Memory B cell (primary cell): ENCODE measurements at regions not wholly inside any gene's neighbourhood (a gene's known extent, or its start where the extent isn't known, plus 50 kb on each side); places are given as distances from the start of the nearest gene placed in this dataset.
"Not testable (repeated sequence)": the region's sequence is repeated elsewhere in the genome, so short reads cannot be mapped to it uniquely, and the experiment has no call there.

Source experiments
- ATAC-seq: fragments of 150-1000 bp; cut with Tn5 transposase; 2 replicates; pipeline ENCODE4 v1.10.0; 2021; ENCODE audit warnings: low read depth, mild to moderate bottlenecking, moderate library complexity
- DNase-seq, 2 donors: peaks; one replicate each; pipeline ENCODE4 v3.0.0; 2022; ENCODE audit warnings: low spot score in 2 of 2
- H3K27ac Mint-ChIP-seq: one replicate; pipeline ENCODE4 v1.8.0; 2022; ENCODE audit warnings: mild to moderate bottlenecking, moderate library complexity, mixed read lengths
- H3K27me3 Mint-ChIP-seq: one replicate; pipeline ENCODE4 v1.8.0; 2022; ENCODE audit warnings: mixed read lengths
- H3K36me3 Mint-ChIP-seq: one replicate; pipeline ENCODE4 v1.8.0; 2022; ENCODE audit warnings: mild to moderate bottlenecking, mixed read lengths
- H3K4me1 Mint-ChIP-seq: one replicate; pipeline ENCODE4 v1.8.0; 2022; ENCODE audit warnings: mixed read lengths
- H3K4me3 Mint-ChIP-seq: one replicate; pipeline ENCODE4 v1.8.0; 2022; ENCODE audit warnings: mild to moderate bottlenecking, moderate library complexity, mixed read lengths
- H3K9me3 Mint-ChIP-seq: one replicate; pipeline ENCODE4 v1.8.0; 2022; ENCODE audit warnings: mixed read lengths

- Mint-ChIP-seq H3K9me3 (no peaks in the 10 kb centered on the region), H3K4me3 (no peak overlapping the region)
- no peak for ATAC-seq
Measured at GRCh38 chr14:65173973-65174693, 71.8 kb upstream of the MAX start.

GRCh38 chr14:65174783-65175182, 72.5 kb upstream of the MAX start:
- H3K9me3 Mint-ChIP-seq: no peaks in the 10 kb centered on the region
- ATAC-seq (no peak), DNase-seq (no peak)
- no peak overlapping the region for H3K4me3 Mint-ChIP-seq
- no peaks in the 10 kb centered on the region for H3K27me3 Mint-ChIP-seq
- H3K27ac Mint-ChIP-seq: peak overlapping the region; percentile 13
- H3K36me3 Mint-ChIP-seq: no peaks in the 10 kb centered on the region
- peaks cover 30% of the 10 kb centered on the region for H3K4me1 Mint-ChIP-seq

More at GRCh38 chr14:65173973-65174693, 71.8 kb upstream of the MAX start:
- no peak for DNase-seq
- no peaks in the 10 kb centered on the region for H3K27me3 Mint-ChIP-seq
- H3K4me1 Mint-ChIP-seq: peaks cover 28% of the 10 kb centered on the region
- no peaks in the 10 kb centered on the region for H3K36me3 Mint-ChIP-seq
- peak overlapping the region; percentile 42 for H3K27ac Mint-ChIP-seq

GRCh38 chr14:65177551-65177950, 75.2 kb upstream of the MAX start:
- H3K4me1 Mint-ChIP-seq: peaks cover 31% of the 10 kb centered on the region
- ATAC-seq: no peak
- H3K27me3 Mint-ChIP-seq: no peaks in the 10 kb centered on the region
- H3K36me3 Mint-ChIP-seq: no peaks in the 10 kb centered on the region
- no peak overlapping the region for H3K4me3 Mint-ChIP-seq
- no peak for DNase-seq
- no peaks in the 10 kb centered on the region for H3K9me3 Mint-ChIP-seq
- H3K27ac Mint-ChIP-seq: peak overlapping the region; percentile 32

GRCh38 chr14:65179231-65179630, 76.9 kb upstream of the MAX start:
- not testable (repeated sequence) for H3K9me3 Mint-ChIP-seq, ATAC-seq, DNase-seq, H3K27me3 Mint-ChIP-seq, H3K36me3 Mint-ChIP-seq, H3K4me3 Mint-ChIP-seq
- H3K4me1 Mint-ChIP-seq: peaks cover 29% of the 10 kb centered on the region
- peak overlapping the region; percentile 92 for H3K27ac Mint-ChIP-seq

GRCh38 chr14:65179918-65180724, 77.8 kb upstream of the MAX start:
- peak; percentile 99 for ATAC-seq
- no peaks in the 10 kb centered on the region for H3K27me3 Mint-ChIP-seq
- peaks cover 24% of the 10 kb centered on the region for H3K4me1 Mint-ChIP-seq
- H3K36me3 Mint-ChIP-seq: peaks cover 6% of the 10 kb centered on the region
- DNase-seq: peak in 1 of 2 donors; percentile 51
- peak overlapping the region; percentile 92 for H3K27ac Mint-ChIP-seq
- H3K4me3 Mint-ChIP-seq: peak overlapping the region; percentile 51
- peaks cover 3% of the 10 kb centered on the region for H3K9me3 Mint-ChIP-seq

- H3K27me3 Mint-ChIP-seq: no peaks in the 10 kb centered on the region
- H3K27ac Mint-ChIP-seq: peak overlapping the region; percentile 92
- peaks cover 24% of the 10 kb centered on the region for H3K4me1 Mint-ChIP-seq
- peaks cover 3% of the 10 kb centered on the region for H3K9me3 Mint-ChIP-seq
- peaks cover 6% of the 10 kb centered on the region for H3K36me3 Mint-ChIP-seq
- ATAC-seq: no peak
- no peak overlapping the region for H3K4me3 Mint-ChIP-seq
- no peak for DNase-seq
Measured at GRCh38 chr14:65180725-65181025, 78.4 kb upstream of the MAX start.

- H3K27ac Mint-ChIP-seq: no peak overlapping the region
- H3K27me3 Mint-ChIP-seq: no peaks in the 10 kb centered on the region
- H3K4me3 Mint-ChIP-seq: no peak overlapping the region
- peaks cover 3% of the 10 kb centered on the region for H3K9me3 Mint-ChIP-seq
- peaks cover 6% of the 10 kb centered on the region for H3K36me3 Mint-ChIP-seq
- ATAC-seq (no peak), DNase-seq (no peak)
- peaks cover 33% of the 10 kb centered on the region for H3K4me1 Mint-ChIP-seq
Measured at GRCh38 chr14:65184032-65184764, 81.9 kb upstream of the MAX start.

GRCh38 chr14:65185829-65186228, 83.5 kb upstream of the MAX start:
- H3K4me1 Mint-ChIP-seq: peaks cover 18% of the 10 kb centered on the region
- ATAC-seq (no peak), DNase-seq (no peak)
- H3K27me3 Mint-ChIP-seq: no peaks in the 10 kb centered on the region
- H3K4me3 Mint-ChIP-seq: no peak overlapping the region
- H3K36me3 Mint-ChIP-seq: peaks cover 6% of the 10 kb centered on the region
- H3K9me3 Mint-ChIP-seq: peaks cover 3% of the 10 kb centered on the region
- no peak overlapping the region for H3K27ac Mint-ChIP-seq

GRCh38 chr14:65186951-65187350, 84.6 kb upstream of the MAX start:
- ATAC-seq: no peak

GRCh38 chr14:65187421-65188049, 85.2 kb upstream of the MAX start:
- H3K36me3 Mint-ChIP-seq: peaks cover 7% of the 10 kb centered on the region
- ATAC-seq (no peak), DNase-seq (no peak)
- H3K27ac Mint-ChIP-seq: peak overlapping the region; percentile 25
- no peak overlapping the region for H3K4me3 Mint-ChIP-seq
- peaks cover 21% of the 10 kb centered on the region for H3K4me1 Mint-ChIP-seq
- H3K27me3 Mint-ChIP-seq: no peaks in the 10 kb centered on the region
- H3K9me3 Mint-ChIP-seq: peaks cover 3% of the 10 kb centered on the region

More at GRCh38 chr14:65186951-65187350, 84.6 kb upstream of the MAX start:
- no peak overlapping the region for H3K4me3 Mint-ChIP-seq
- peaks cover 6% of the 10 kb centered on the region for H3K36me3 Mint-ChIP-seq
- DNase-seq: no peak
- peaks cover 3% of the 10 kb centered on the region for H3K9me3 Mint-ChIP-seq
- no peaks in the 10 kb centered on the region for H3K27me3 Mint-ChIP-seq
- peaks cover 21% of the 10 kb centered on the region for H3K4me1 Mint-ChIP-seq
- H3K27ac Mint-ChIP-seq: peak overlapping the region; percentile 25

GRCh38 chr14:65190312-65190711, 88.0 kb upstream of the MAX start:
- DNase-seq (no peak), ATAC-seq (no peak)
- Mint-ChIP-seq H3K27me3 (no peaks in the 10 kb centered on the region), H3K9me3 (no peaks in the 10 kb centered on the region), H3K4me1 (peaks cover 32% of the 10 kb centered on the region), H3K36me3 (peaks cover 3% of the 10 kb centered on the region), H3K27ac (no peak overlapping the region), H3K4me3 (no peak overlapping the region)

GRCh38 chr14:65191716-65192115, 89.4 kb upstream of the MAX start:
- DNase-seq: no peak
- H3K27ac Mint-ChIP-seq: no peak overlapping the region
- H3K4me3 Mint-ChIP-seq: no peak overlapping the region
- peaks cover 3% of the 10 kb centered on the region for H3K36me3 Mint-ChIP-seq
- H3K4me1 Mint-ChIP-seq: peaks cover 39% of the 10 kb centered on the region
- no peak for ATAC-seq
- H3K9me3 Mint-ChIP-seq: no peaks in the 10 kb centered on the region
- no peaks in the 10 kb centered on the region for H3K27me3 Mint-ChIP-seq

- no peak overlapping the region for H3K4me3 Mint-ChIP-seq
- H3K4me1 Mint-ChIP-seq: peaks cover 36% of the 10 kb centered on the region
Measured at GRCh38 chr14:65192686-65193085, 90.4 kb upstream of the MAX start.

More at GRCh38 chr14:65192686-65193085, 90.4 kb upstream of the MAX start:
- ATAC-seq: no peak
- Mint-ChIP-seq H3K27me3 (no peaks in the 10 kb centered on the region), H3K9me3 (peaks cover 1% of the 10 kb centered on the region), H3K27ac (no peak overlapping the region), H3K36me3 (peaks cover 5% of the 10 kb centered on the region)
- no peak for DNase-seq
